Neural cell (in vitro differentiated cells): ENCODE measurements at regions not wholly inside any gene's neighbourhood (a gene's known extent, or its start where the extent isn't known, plus 50 kb on each side); places are given as distances from the start of the nearest gene placed in this dataset.

Experiments
- EP300 ChIP-seq: fragments of 450-650 bp; conservative IDR thresholded peaks from 2 replicates; pipeline ENCODE4 v1.6.1; 2014; ENCODE audit warnings: antibody characterized with exemption, mild to moderate bottlenecking, moderate library complexity; ENCODE audit not compliant: poor library complexity, severe bottlenecking
- EZH2 ChIP-seq: fragments of 200-600, 300-800 bp; shearing (Covaris generic), sonication (generic); IDR thresholded peaks from 2 replicates; pipeline ENCODE4 v1.6.1; 2014; ENCODE audit warnings: antibody characterized with exemption, low read length, borderline replicate concordance, mild to moderate bottlenecking; ENCODE audit not compliant: insufficient read depth, poor library complexity, severe bottlenecking
- MXI1 ChIP-seq: fragments of 450-650 bp; conservative IDR thresholded peaks from 2 replicates; pipeline ENCODE4 v1.6.1; 2014; ENCODE audit warnings: antibody characterized with exemption, mild to moderate bottlenecking; ENCODE audit not compliant: poor library complexity, severe bottlenecking
- POLR2AphosphoS5 ChIP-seq: IDR thresholded peaks from 2 replicates; pipeline ENCODE4 v1.6.1; 2012
- RAD21 ChIP-seq: fragments of 450-650 bp; conservative IDR thresholded peaks from 2 replicates; pipeline ENCODE4 v1.6.1; 2014; ENCODE audit warnings: antibody characterized with exemption, mild to moderate bottlenecking, moderate library complexity
- REST ChIP-seq: IDR thresholded peaks from 2 replicates; pipeline ENCODE4 v1.6.1; 2012; ENCODE audit warnings: borderline replicate concordance
- SMC3 ChIP-seq: fragments of 450-650 bp; conservative IDR thresholded peaks from 2 replicates; pipeline ENCODE4 v1.6.1; 2014; ENCODE audit warnings: antibody characterized with exemption, mild to moderate bottlenecking, moderate library complexity; ENCODE audit not compliant: poor library complexity
- TAF1 ChIP-seq: IDR thresholded peaks from 2 replicates; pipeline ENCODE4 v1.6.1; 2012; ENCODE audit warnings: low read depth
- TF ChIP-seq, protein P1 (sequence below): fragments of 450-650 bp; IDR thresholded peaks from 2 replicates; pipeline ENCODE4 v1.5.1; 2014; ENCODE audit warnings: antibody characterized with exemption, mild to moderate bottlenecking, moderate library complexity; ENCODE audit not compliant: poor library complexity, severe bottlenecking

DNA sequence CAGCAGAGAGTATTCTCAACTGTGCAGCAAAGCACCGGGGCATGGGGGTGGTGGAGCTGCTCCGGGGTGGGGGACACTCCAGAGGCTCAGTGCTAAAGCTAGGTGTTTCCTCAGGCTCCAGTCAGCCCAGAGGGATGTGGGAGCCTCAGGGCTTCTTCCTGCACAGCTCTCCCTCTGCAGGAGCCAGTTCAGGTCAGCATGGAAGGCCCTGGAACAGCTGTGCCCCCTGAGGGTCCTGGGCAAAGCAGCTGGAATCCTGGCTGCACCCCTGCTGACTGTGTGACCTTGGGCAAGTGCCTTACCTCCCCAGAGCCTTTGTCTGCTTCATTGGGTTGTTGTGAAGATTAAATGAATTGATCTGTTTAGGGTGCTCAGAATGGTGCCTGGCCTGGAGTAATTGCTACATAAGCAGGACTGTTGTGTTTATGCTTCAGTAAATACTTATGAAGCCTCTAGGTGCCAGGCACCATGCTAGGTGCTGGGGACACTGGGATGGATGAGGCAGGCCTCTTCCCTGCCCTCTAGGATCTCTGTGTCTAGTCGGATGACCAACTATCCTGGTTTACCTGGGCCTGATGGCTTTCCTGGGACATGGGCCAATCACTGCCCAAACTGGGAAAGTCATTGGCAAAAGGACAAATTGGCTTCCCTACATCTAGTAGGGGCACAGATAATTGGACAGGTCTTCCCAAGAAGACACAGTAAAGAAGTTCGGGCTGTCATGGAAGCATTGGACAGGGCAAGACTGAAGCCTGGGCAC lies 64.2 kb upstream of the LCTL start:
- TF ChIP-seq, protein P1, sequence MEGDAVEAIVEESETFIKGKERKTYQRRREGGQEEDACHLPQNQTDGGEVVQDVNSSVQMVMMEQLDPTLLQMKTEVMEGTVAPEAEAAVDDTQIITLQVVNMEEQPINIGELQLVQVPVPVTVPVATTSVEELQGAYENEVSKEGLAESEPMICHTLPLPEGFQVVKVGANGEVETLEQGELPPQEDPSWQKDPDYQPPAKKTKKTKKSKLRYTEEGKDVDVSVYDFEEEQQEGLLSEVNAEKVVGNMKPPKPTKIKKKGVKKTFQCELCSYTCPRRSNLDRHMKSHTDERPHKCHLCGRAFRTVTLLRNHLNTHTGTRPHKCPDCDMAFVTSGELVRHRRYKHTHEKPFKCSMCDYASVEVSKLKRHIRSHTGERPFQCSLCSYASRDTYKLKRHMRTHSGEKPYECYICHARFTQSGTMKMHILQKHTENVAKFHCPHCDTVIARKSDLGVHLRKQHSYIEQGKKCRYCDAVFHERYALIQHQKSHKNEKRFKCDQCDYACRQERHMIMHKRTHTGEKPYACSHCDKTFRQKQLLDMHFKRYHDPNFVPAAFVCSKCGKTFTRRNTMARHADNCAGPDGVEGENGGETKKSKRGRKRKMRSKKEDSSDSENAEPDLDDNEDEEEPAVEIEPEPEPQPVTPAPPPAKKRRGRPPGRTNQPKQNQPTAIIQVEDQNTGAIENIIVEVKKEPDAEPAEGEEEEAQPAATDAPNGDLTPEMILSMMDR, result no peak
- TF ChIP-seq EP300 (no peak), REST (no peak), RAD21 (no peak), EZH2 (no peak), SMC3 (no peak), POLR2AphosphoS5 (no peak), TAF1 (no peak), MXI1 (no peak)
